Adrenal gland (tissue), 5 donors: ENCODE measurements at regions not wholly inside any gene's neighbourhood (a gene's known extent, or its start where the extent isn't known, plus 50 kb on each side); places are given as distances from the start of the nearest gene placed in this dataset.

ENCODE experiments used
- CTCF ChIP-seq, 6 experiments: fragments of 450-650 bp in 4 of 6; fragments of 200-600 bp in 2 of 6; sonication (generic) in 1 of 6; IDR thresholded peaks; 1 replicate in 5 of 6; 2 replicates in 1 of 6; pipeline versions ENCODE4 v1.5.1 to v1.8.0; 2016 to 2021; ENCODE audit warnings: antibody characterized with exemption in 6 of 6, mild to moderate bottlenecking in 2 of 6, moderate library complexity in 1 of 6
- POLR2A ChIP-seq, 2 donors: fragments of 450-650 bp; IDR thresholded peaks; one replicate each; pipeline ENCODE4 v1.6.1; 2017; ENCODE audit warnings: antibody characterized with exemption in 2 of 2, mild to moderate bottlenecking in 2 of 2, moderate library complexity in 1 of 2
- donor health status: DM: no; HTN: no; CAD: no.

- TF ChIP-seq CTCF (IDR thresholded peaks at IDR 0.05) (no peak), POLR2A (IDR thresholded peaks at IDR 0.05) (no peak)
Measured at GRCh38 chr11:128283451-128283850, 303.9 kb downstream of the ETS1 start.
